RPMI7951 (cell line): ENCODE measurements at regions not wholly inside any gene's neighbourhood (a gene's known extent, or its start where the extent isn't known, plus 50 kb on each side); places are given as distances from the start of the nearest gene placed in this dataset.

Experiments
- DNase-seq: peaks from one replicate; pipeline ENCODE4 v3.0.0-alpha.2; 2012; ENCODE audit warnings: low read depth

DNA sequence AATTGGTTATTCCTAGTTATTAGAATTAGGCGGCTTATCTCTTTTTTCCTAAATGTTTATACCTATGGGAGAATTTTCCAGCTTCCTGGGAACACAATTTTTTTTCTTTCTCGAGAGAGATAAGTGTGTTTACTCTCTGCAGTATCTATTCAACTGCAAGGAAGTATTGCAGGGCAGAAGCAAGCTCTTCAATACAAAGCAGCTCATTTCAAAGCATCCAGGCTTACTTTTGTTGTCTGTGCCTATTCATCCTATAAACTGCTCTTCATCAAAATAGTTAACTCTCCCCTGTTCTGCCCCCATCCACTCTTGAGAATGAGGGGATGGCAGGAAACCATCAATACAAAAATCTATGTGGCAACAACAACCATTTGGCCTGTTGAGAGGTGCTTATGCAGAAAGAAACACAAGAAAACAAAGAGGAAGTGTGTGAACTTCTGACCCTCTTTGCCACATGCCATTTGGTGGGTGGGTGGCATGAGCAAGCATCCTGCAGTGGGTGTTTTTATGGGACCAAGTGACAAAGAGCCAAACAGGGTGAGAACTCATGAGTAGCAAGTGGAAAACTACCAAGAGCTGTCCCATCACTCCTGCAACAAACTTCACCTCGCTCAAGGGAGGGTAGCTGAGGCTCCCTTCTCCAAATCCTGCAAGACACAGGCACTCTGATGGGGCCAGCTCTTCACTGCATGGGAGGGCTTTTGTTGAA lies 50.6 kb upstream of the MRPS6 start:
- DNase-seq: peak; percentile 30

DNA sequence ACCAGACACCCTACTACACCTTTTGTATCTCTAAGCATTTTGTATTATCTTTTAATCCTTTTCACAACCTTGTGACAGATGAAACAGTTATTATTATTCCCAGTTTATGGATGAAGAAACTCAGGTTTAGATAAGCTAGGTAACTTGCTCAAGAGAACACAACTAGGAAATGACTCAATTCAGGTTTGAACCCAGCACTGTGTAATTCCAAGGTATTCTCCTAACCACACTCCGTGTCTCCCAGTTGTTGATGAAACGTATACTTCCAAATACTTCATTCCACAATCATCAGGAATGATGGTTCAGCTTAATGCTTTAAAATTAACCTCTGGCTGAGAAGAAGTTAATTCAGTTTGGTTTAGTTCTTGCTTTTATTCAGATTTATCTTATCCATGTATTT lies 51.7 kb upstream of the MRPS6 start:
- DNase-seq: no peak

DNA sequence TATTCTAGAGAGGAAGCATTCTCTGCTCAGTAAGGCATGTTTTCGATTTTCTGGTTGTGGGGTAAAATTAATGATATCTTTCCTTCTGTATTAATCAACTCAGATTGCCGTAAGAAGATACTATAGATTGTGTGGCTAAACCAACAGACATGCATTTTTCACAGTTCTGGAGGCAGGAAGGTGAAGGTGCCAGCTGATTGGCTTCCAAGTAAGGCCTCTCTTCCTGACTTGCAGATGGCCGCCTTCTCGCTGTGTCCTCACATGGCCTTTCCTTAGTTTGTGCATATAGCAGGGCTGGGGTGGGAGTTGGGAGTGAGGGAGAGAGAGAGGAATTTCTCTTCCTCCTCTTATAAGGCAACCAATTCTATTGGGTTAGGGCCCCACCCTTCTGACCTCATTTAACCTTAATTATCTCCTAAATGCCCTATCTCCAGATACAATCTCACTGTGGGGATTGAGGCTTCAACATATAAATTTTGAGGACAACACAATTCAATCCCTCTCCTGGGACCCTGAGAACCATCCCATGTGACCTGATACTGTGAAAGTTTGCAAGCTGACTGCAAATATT lies 52.3 kb upstream of the MRPS6 start:
- no peak for DNase-seq

DNA sequence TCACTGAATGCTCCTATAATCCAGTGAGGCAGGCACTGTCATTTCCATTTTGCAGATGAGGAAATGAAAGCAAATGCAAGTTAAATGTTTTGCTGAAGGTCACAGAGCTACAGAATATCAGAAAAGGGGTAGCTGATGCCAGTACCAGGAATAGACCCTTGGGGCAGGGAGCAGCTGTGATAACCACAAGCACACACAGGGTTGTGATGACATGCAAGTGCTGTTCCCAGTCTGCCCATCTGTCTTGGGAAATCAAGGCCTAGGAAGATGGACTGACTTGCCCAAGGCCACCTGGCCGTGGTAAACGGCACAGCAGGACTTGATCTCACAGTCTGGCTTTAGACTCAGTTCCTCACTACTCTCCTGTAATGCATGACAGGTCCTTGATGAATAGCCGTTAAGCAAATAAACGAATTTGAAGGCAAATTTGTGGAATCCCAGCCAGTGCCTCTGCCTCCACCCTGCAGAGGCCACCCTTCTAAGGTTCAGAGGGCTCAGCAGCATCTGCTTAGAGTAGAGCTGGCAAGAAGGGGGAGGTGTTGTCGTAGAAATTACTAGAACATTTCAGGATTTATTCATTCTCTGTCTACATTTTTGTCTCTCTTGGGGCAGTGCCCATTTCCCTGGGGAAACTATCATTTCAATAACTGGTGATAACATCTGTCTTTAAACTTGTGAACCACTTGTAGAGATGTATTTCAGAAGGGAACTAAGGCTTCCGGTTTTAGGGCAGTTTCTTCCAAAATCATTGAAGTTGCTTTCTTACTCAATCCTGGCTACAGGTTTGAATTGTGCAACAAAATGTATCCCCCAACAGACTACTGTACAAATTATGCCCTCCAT lies 53.2 kb upstream of the MRPS6 start:
- DNase-seq: peak; percentile 82

DNA sequence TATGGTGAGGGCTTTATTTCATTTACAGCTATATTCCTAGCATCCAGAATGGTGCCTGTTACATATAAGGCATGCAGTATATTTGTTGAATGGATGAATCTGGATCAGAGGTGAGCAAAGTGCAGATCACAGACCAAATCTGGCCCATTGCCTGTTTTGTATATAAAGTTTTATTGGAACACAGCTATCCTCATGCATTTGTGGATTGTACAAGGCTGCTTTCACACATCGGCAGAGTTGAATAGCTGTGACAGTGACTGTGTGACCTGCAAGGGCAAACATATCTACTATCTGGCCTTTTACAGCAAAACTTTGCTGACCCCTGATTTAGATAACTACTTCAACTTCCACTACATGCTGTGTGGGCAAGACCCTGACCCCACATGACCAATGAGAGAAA lies 54.0 kb upstream of the MRPS6 start:
- DNase-seq: no peak

DNA sequence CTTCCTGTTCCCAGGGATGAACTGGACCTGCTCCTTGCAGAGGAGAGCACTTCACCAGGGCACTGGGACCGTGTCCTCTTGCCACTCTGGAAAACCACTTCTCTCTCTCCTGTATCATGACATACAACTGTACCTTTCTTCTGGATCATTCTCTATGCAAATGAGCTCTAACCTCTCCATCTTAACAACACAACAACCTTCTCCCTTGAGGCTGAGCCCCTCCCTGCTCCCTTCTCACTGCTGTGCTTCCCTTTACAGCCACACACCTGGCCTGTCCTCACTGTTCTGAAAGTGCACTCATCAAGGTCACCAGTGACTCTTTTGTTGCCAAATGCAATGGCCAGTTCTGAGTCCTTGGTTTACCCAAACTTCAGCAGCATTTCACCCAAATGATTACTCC lies 54.5 kb upstream of the MRPS6 start:
- no peak for DNase-seq

DNA sequence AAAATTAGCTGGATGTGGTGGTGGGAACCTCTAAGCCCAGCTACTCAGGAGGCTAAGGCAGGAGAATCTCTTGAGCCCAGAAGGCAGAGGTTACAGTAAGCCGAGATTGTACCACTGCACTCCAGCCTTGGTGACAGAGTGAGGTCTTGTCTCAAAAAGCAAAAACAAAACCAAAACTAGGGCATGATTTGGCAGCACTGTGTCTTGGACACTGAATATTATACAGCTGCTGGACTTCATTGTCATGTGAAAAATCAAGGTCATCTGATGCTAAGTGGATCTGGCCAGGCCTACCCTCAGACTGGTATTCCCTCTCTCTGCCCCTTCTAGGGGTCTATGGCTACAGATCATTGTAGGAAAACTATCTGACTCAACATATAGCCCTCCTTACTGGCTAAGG lies 55.2 kb upstream of the MRPS6 start:
- no peak for DNase-seq

DNA sequence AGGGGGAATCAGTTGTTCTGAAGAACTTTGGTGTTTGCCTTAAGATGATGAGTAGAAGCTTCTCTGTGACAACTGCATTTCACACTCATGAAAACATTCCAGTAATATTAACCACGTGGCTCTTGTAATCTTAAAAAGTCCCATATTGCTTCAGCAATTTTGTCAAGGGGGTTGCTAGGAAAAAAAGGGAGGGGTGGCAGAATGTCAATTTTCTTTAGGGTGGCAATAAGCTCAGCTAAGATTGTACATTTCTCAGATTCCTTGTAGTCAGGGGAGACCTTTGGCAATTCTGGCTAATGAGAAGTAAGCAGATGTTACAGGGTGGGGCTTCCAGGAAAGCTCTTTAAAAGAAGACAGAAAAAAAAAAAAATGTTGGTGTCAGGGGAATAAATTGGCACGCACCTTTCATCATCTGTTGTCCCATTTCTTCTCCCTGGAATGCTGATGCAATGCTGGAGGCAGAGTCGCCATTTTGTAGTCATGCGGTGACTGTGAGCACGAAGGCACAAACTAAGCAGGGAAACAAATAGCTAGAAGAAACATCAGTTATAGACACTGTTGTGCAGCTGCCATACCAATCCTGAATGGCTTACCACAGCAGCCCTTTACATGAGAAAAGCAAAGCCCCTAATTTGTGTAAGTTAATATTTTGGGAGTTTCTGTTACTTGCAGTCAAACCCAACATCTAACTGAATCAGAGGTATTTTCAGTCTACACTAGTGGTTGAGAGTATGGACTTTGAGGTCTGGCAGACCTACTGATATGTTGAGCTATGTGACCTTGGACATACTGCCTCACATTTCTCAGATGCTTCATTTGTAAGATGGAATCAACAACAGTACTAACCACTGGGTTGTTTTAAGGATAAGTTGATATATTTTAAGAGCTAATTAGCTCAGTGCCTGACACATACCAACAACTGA lies 56.1 kb upstream of the MRPS6 start:
- DNase-seq: no peak

DNA sequence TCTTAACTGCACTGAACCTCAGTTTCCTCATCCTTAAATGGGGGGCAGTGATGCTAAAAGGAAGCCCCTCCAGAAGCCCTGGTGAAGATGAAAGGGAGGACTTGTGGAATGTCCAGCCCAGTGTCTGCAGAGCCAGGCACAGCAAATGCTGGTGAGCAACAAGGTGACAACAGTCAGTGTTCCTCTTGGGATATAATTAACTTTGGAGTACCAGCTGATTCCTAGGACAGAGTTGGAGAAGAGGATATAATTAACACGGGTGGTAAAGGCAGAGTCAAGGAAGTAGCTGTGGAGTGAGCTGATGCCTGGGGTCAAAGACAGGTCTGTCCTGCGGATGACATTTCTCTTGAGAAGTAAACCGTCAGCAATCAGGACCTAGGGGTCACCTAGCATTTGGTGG lies 60.7 kb upstream of the MRPS6 start:
- DNase-seq: no peak

DNA sequence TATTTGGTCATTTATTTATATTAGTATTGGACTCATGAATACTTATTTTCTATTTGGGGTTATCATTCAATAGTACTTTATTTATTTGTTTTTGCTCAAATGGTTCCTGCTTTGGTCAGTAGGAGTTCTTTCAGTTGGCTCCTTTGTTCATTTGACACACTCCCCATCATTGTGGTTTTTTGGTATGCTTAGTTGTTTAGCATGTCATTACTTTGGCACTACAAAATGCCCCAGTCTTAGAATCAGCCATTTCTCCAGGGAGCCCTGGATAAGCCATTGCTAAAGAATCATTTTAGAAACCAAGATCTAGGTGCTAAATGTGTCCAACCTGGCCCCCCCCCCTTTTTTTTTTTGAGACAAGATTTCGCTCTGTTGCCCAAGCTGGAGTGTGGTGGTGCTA lies 61.7 kb upstream of the MRPS6 start:
- no peak for DNase-seq

DNA sequence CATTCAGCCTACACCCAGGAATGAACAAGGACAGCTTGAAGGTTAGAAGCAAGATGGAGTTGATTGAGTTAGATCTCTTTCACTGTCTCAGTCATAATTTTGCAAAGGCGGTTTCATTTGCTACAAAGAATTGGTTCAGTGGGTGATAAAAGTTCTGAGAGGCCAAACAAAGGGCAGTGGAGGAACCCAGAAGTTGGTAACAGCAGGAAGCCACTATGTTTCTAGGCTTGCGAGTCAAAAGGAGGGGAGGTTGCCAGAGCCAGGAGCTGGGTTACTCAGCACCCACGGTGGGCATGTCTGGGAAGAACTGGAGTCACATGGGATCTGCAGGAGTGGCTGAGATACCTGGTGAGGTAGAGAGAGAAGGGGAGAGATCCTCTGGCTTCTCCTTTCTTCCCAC lies 64.2 kb upstream of the MRPS6 start:
- DNase-seq: no peak

DNA sequence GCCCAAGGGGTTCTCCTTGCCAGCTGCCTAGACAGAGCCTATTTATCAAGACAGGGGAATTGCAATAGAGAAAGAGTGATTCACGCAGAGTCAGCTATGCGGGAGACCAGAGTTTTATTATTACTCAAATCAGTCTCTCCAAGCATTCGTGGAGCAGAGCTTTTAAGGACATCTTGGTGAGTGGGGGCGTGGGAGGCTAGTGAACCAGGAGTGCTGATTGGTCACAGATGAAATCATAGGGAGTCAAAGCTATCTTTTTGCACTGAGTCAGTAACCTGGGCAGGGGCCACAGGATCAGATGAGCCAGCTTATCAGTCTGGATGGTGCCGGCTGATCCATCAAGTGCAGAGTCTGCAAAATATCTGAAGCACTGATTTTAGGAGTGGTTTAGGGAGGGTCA lies 64.8 kb upstream of the MRPS6 start:
- no peak for DNase-seq

DNA sequence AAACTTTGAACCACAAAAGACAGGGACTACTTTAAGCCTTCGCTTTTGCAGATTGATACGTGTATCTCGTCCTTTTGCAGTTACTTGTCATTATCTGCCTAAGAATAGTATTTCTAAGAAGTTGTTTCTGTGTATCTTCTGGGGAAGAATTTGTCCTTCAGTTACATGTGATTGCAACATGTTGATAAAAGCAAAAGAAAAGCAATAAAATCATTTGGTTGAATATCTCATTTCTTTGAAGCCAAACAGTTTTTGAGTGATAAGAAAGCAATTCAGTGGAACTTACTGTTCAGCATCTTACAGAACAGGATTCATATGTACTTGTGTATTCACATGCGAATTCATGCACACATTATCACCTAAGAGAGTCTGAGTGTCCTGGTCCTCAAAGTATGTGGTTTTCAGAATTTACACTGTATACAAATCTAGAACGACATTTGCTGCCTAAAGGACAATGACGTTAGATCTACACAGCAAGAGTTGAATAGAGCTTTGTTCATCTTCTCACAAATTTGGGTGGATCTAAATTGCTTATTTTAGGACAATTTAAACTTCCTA lies 66.7 kb upstream of the MRPS6 start:
- no peak for DNase-seq

DNA sequence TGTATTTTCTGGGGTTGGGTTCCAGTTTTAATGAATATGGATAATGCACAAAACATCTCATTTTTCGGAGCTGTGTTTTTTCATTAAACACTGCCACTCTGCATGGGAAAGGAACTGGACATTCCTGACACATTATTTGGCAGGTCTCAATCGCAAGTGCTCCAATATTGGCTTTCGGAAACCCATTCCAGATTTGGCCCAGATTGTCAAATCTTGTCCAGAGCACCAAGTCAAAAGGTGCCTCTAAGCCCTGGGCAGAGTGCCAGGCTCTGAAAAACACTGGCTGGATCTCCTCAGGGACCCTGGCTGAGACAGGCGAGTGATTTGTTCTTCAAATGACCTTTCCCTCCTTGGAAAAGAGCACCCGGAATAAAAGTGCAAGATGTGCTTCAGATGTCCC lies 68.4 kb upstream of the MRPS6 start:
- no peak for DNase-seq

DNA sequence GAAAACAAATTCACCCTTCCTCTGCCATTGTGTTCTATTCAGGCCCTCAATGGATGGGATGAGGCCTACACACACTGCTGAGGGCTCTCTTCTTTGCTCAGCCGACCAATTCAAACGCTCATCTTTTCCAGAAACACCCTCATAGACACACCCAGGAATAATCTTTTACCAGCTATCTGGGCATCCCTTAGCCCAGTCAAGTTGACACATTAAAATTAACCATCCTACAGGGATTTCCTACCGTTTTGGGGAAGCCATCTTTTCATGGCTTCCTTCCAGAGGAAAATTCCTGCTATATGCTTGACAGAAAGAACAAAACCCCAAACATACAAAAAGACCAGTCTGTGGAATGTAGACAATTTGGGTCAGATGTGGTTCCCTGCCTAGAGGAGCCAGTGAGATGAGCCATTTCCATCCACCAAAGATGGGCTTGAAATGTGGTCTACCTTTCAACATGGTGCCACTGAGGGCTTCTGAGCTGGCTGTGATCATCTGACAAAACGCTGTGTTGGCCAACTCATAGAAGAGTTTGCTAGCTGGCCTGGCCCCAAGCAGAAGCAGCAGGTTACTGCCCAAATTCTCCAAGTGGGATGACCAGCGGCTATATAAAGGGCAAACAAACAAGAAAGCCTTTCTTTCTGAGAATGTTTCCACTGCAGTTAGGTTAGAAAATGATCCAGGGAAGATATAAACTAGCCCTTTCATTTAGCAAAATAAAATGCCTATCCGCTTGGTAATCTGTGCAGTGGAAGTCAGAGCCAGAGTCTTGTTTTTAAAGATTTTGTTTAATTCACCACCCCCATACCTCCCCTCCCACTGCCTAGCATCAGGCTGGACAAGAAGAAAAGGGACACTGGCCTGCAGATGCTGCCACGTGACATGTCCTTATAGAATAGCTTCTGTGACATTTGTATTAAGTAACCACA lies 69.1 kb upstream of the MRPS6 start:
- DNase-seq: peak; percentile 32

DNA sequence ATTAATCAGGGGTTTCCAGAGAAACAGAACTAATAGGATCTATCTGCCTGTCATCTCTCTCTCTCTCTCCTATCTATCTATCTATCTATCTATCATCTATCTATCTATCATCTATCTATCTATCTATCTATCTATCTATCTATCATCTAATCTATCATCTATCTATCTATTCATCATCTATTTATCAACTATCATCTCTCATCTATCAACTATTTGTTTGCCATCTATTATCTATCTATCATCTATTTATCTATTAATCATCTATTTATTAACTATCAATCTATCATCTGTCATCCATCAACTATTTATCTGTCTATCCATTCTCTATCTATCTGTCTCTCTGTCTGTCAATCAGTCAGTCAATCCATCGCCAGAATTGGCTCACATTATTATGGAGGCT lies 70.0 kb upstream of the MRPS6 start:
- DNase-seq: no peak

DNA sequence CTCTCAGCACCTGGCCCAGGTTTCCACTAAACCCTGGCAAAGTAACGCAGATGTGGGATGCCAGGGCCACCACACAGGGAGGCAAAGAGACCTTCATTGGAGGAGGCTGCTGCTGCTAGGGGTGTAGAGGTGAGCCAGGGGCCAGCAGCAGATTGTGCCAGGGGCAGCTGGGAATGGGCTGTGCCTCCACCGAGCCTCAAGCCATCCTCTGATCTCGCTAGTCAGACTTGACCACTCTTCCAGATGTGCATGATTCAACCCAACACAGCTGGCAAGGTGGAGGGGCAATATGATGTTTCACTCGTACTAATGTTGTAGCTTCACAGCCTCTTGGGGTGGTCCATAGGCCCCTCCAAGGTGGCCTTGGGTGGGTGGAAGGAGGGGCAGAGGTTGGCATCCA lies 73.0 kb upstream of the MRPS6 start:
- DNase-seq: no peak

DNA sequence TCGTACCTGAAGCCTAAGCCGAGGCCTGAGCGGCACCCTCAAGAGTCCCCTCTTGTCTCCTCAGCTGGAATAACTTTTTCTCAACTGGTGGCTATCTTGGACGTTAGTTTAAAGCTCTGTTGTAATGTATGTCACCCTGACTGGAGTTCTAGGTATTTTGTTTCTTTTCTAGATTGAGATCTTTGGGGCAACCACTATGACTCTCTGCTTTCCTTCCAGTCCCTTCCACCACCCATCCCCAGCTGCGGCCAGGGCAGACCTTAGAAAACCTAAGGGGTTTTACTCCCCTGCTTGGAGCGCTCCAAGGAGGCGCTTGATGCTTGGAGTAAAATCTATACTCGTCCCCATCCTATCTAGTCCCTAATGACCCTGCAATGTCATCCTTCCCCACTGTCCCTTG lies 74.6 kb upstream of the MRPS6 start:
- DNase-seq: no peak

DNA sequence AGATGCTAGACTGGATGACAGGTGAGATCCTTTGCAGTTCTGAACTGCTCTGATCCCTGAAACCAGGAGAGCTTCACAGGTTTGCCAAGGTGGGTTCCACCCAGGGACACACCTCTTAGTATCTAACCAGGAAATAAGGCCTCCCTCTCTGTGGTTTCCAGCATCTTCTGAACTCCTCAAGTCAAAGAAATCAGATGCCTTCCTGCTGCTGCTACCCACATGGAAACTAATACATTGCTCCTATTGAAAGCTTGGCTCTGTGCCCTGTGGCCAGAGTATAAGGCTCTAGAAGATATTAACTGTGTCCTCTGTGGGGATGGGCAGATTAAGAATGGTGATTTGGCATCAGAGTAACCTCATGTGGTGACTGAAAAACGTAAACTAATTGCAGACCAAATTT lies 75.0 kb upstream of the MRPS6 start:
- DNase-seq: no peak

DNA sequence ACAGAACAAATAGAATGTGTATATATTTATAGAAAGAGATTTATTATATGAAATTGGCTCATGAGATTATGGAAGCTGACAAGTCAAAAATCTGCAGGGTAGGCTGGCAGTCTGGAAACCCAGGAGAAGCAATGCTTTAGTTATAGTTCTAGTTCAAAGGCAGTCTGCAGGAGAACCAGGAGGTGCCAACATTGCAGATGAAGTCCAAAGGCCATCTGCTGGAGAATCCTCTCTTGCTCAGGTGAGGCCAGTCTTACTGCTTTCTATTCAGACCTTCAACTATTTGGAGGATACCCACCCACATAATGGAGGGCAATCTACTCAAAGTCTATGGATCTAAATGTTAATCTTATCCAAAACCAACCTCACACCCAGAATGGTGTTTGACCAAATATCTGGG lies 75.9 kb upstream of the MRPS6 start:
- no peak for DNase-seq

DNA sequence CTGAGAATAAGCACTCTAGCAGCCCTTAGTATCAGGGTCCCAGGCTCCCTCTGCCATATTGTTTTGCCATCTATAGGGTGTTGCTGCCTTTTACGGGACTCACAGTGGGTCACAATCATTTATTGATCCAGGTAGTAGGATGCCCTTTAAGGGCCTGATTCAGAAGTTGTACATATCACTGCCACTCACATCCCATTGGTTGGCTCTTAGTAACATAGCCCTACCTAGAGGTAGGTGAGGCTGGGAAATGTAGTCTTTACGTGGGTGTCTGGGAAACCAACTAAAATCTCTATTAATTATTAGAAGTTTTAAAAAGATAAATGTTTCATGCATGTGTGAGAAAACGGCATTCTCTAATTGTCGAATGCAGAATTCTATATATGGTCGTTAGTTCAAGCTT lies 78.8 kb upstream of the ATP5PO start:
- no peak for DNase-seq
